Epidermal melanocyte (primary cell): ENCODE measurements at regions not wholly inside any gene's neighbourhood (a gene's known extent, or its start where the extent isn't known, plus 50 kb on each side); places are given as distances from the start of the nearest gene placed in this dataset.
"Not testable (repeated sequence)": the region's sequence is repeated elsewhere in the genome, so short reads cannot be mapped to it uniquely, and the experiment has no call there.

Experiments used
- DNase-seq: peaks from one replicate; pipeline ENCODE4 v3.0.0; 2011; ENCODE audit warnings: low spot score; ENCODE audit not compliant: insufficient read length

DNA sequence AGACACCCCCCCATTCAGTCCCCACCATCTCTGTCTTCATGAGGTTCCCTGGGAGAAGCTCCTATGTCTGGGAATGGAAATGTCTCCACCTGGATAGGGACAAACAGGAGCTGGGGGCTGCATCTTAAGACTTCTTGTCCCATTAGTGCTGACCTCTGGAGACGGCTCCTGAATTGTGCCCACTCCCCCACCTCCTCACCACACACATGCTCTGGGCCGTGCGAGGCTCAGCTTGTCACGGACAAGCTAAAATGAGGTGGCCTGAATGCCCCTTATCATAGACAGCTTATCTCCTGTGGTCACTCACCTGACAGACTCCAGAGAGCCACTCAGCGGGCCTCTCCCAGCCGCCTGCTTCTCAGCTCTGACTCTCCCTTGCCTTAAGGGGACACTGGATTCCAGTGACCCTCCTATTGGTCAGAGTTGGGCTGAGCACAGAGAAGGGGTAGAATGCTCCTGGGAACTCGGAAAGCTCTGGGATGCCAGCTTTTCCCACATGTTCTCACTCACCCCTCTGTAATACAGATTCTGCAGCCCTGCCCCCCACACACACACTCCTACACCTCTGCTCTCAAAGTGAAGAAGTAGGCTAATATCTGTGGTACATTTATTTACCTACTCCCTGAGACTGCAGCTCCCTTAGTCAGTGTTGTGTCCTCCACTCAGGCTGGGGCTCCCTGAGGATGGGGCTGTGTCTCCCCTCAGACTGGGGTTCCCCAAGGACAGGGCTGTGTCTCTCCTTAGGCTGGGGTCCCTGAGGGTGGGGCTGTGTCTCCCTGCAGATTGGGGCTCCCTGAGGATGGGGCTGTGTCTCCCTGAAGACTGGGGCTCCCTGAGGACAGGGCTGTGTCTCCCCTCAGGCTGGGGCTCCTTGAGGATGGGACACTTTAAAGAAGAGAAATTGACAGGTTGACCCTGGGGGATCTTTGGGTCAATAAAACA lies 167.5 kb downstream of the VEGFA start:
- DNase-seq = no peak

- DNase-seq = no peak
Observed at GRCh38 chr6:43936476-43936875, 166.5 kb downstream of the VEGFA start.

DNA sequence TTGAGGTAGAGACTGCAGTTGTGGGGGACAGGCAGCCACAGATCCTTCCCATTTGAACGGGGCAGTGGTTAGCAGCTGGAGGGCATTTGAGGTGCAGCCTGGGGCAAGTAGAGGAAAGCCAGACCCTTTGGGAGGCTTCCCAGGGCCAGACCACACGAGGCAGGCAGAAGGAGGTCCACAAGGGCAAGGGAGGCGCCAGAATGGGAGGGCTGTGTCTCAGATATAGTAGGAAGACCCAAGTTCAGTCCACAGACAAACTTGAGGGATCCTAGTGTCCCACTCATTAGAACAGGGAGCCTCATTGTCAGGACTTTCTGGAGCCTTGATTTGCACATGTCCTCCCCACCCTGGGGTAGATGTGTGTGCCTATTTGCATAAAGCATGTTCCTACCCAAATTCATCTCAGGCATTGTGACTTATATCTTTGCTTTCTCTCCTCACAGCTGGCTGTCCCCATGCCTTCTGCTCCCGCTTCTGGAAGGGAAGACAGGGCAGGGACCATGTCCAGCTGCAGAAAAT lies 166.0 kb downstream of the VEGFA start:
- no peak for DNase-seq

- no peak for DNase-seq
Observed at GRCh38 chr6:43934803-43935602, 165.0 kb downstream of the VEGFA start.

DNA sequence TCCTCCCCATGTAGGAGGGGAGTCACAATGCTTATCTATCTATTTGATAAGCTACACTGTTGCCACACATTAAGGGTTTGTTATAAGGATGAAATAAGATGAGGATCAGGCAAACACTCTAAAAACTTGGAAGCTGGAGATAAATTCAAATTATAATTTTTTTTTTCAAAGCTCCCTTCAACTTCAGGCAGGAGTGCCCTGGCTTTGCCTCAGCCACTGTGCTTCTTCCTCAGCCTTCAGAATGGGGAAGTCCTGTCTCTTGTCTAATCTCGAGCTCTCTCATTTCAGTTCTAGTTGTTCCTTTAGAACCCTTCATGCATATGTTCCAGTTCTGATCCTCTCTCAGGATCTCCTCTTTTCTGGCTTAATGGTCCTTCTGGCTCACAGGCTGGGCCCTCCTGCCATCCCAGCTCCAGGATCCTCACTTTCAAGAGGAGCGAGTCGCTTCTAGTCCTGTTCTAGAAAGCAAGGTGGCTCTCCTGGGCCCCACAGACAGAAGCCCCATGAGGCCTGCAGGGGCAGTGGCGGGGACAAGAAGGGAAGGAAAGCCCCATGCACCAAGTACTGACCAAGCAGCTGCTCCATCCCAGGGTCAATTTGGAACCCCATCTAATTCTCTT lies 164.3 kb downstream of the VEGFA start:
- DNase-seq = no peak

DNA sequence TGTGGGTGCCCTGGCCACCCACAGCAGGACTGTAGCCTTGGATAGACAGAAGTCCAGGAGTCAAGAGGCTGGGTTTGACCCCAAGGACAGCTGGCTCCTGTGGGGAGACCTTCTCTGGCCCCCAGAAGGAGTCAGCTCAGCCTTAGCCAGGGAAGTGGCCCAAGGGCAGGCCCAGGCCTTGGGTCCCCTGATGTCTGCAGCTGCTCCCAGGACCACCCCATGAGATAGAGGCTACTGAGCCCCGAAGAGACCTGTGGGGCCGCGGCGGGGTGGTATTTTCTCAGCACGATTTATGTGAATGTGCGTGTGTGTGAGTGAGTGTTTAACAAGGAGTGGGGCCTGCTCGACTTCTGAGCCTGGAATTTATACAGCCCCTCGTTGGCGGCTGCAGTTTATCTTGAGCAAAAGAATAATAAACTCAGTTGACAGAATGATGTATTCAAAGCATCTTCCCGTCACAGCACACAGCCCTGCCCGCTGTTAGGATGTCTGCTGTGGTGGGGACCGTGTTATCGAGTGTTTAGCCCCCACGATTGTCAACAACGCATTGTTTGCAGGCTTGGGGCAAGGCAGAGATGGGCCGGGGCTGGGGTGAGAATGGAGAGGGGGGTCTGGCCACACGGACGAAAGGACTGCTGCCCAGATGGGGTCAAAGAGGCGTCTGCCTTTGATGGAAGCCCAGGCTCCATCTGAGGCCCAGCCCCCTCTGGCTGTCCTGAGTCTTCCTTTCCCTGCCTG lies 163.3 kb downstream of the VEGFA start:
- DNase-seq = no peak

GRCh38 chr6:43932259-43933147 lies 162.5 kb downstream of the VEGFA start:
- no peak for DNase-seq

GRCh38 chr6:43931201-43931600 lies 161.2 kb downstream of the VEGFA start:
- no peak for DNase-seq

- DNase-seq = no peak
Observed at GRCh38 chr6:43930440-43931154, 160.6 kb downstream of the VEGFA start.

DNA sequence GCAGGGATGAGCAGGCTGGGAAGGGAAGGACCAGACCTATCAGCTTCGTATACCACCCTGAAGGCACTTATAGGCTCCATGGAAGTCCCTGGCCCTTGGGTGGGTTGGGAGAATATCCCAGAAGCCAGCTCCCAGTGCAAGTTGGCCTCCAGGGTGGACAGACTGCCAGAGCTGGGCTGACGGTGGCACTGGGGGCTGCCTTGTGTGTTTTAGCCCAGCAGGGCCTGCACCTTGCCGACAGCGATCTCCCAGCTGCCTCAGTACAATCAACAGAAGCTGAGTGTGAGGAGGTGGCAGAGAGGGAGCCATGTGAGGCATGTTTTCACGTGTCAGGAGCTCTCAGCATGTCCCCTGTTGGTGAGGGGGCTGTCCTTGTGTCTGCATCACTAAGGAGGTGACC lies 159.5 kb downstream of the VEGFA start:
- DNase-seq = no peak

GRCh38 chr6:43927532-43928210 lies 157.7 kb downstream of the VEGFA start:
- no peak for DNase-seq

DNA sequence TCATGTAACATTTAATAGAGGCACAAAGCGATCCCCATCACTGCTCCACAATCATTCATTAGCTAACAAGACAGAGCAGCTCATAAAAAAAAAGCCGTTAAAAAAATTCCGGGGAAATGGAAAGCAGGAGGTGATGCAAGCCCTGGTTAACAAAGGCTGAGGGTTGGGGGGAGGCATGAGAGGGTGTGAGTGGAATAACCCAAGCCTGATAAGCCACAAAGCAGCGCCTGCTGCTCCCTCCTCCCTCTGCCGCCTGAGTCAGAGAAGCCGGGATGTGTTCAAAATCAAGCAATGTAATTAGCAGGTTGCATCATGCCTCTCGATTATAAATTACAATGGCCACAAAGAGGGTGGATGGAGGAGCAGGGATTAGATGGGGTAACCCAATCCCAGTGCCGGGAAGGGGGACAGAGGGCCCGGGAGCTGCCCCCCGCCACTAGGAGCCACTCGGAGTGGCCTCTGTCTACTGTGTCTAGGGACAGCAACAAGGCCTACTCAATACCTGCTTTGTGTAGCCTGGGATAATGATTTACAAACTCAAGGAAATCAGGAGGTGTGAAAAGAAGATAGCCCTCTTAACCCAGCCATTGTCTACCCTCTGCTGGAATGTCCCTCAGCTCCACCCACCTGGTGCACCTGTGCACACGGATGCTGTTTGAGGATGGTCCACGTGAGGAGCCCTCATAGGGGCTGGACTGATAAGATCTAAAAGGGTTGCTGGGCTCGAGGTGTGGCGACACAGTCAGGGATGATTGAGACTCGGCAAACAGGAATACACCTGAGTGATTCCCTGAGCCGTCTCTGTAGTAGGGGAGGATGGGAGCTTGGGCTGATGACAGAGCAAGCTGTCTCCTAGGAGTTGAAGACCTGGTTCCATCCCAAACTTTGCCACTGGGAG lies 156.9 kb downstream of the VEGFA start:
- DNase-seq = no peak

DNA sequence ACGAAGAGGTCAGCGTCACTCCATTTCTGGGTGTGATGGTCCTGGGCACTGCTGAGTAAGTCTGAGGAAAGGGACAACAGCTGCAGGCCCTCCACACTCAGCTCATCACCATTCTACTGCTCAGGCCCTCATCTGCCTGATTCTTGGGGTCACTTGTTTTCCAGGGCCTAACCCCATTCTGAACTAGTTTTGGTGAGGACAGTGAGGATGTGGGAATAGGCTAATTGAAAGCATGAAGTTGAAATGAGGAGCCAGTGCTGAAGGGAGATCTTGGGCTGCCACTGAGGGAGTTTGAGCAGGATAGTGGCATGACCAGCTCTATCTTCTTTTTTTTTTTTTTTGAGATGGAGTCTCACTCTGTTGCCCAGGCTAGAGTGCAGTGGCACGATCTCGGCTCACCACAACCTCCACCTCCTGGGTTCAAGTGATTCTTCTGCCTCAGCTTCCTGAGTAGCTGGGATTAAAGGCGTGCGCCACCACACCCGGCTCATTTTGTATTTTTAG lies 155.7 kb downstream of the VEGFA start:
- DNase-seq = not testable (repeated sequence)

DNA sequence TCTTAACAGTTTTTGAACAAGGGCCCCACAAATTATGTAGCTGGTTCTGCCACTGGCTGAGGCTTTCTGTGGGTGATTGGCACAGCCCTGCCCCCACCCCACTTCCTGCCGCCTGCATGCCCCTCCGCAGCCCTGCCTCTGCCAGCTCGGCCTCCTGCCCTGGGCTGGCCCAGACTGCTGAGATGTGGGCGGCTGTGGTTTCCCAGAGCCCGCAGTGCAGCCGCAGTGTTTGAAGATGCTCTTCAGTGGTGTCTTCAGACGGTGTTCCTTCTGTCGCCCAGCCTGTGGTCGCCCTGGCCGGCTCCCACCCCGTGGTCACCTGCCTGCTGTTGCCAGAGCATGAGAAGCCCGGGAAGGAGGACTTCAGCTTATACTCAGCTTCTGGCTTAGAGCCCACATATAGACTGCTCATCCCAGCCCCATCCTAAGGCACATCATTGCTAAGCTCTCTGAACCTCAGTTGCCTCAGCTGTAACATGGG lies 154.3 kb downstream of the VEGFA start:
- DNase-seq = no peak

DNA sequence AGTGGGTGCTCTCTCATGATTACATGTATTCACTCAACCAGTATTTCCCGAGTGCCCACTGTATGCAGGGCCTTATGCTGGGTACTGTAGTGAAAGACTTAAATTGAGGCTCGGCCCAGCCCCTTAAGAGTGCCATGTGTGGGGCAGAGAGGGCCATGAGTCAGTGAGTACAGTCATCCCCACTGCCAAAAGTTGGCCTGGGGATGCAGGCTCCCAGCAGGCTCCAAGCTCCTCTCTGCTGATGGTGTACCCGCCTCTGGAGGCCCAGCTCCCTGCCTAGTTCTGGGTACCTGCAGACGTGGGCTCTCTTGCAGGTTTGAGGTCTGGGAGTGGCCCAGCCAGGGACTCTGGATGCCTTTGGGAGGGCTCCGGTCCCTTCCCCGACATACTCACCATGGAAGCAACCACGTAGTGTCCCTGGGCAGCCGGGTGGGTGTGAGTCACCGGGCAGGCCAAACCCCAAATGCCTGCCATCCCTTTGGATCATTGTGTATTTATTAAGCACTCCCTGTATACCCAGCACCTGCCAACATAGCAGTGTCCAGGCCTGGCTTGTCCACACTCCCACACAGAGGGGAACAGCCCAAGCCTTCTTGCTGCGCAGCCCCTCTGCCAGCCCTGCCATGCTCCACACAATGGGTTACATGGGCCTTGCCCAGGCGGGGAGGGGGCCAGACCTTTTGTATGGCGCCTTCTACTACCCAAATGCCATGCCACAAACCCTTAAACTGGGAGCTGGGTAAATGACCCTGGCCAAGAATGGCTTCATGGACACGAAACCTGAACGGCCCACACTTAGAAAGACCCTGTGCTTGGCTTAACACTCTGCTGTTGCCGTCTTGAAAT lies 153.6 kb downstream of the VEGFA start:
- DNase-seq = no peak
